Esophagus muscularis mucosa (tissue), 4 donors: ENCODE measurements at regions not wholly inside any gene's neighbourhood (a gene's known extent, or its start where the extent isn't known, plus 50 kb on each side); places are given as distances from the start of the nearest gene placed in this dataset.

ENCODE experiments used
- CTCF ChIP-seq, 3 experiments: fragments of 200-600 bp in 2 of 3; fragments of 450-650 bp in 1 of 3; sonication (generic) in 2 of 3; IDR thresholded peaks; one replicate each; pipeline ENCODE4 v1.5.1; 2017 to 2019; ENCODE audit warnings: antibody characterized with exemption in 3 of 3, mild to moderate bottlenecking in 2 of 3, moderate library complexity in 1 of 3
- EP300 ChIP-seq: sonication (generic); formaldehyde crosslinking; IDR thresholded peaks from one replicate; pipeline ENCODE4 v1.6.1; 2017; ENCODE audit warnings: antibody characterized with exemption
- POLR2A ChIP-seq: fragments of 450-650 bp; IDR thresholded peaks from one replicate; pipeline ENCODE4 v1.6.1; 2017; ENCODE audit warnings: antibody characterized with exemption, moderate library complexity, mild to moderate bottlenecking, low read depth
- POLR2AphosphoS5 ChIP-seq, 2 donors: sonication (generic); formaldehyde crosslinking; IDR thresholded peaks; one replicate each; pipeline ENCODE4 v1.6.1; 2017; ENCODE audit warnings: antibody characterized with exemption in 2 of 2

- TF ChIP-seq POLR2A: no peak
- no peak for TF ChIP-seq CTCF (IDR thresholded peaks at IDR 0.05)
- TF ChIP-seq EP300: no peak
- TF ChIP-seq POLR2AphosphoS5 (IDR thresholded peaks at IDR 0.05): no peak
Measured at GRCh38 chr1:73886716-73887115, 311.3 kb downstream of the LRRIQ3 start.
